ENCODE measurements at regions not wholly inside any gene's neighbourhood (a gene's known extent, or its start where the extent isn't known, plus 50 kb on each side); places are given as distances from the start of the nearest gene placed in this dataset.

DNA sequence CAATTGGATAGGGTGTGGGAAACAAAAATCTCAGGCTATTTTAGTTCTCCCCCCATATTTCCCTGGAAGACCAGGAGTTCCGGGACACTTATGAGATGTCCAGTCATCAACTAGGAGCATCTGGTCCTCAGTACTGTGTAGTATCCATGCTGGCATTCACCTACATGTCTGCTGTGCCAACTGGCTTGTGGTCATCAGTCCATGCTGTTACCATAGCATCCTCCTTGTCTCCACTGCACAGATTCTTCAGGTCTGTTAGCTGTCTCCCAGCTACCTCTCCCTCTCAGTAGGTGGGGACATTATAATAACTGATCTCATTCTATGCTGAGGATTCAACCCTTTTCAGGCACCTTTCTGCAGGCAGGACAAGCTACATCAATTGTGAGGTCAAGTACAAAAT lies 302.9 kb downstream of the BARHL2 start:
- Histone ChIP-seq H3K4me2 (ENCODE audit: low read length) (no peak overlapping the region), H3K4me3 (ENCODE audit: insufficient read depth, low read depth, low read length) (no peak overlapping the region), H4K20me1 (ENCODE audit: insufficient read depth, low read length) (no peaks in the 10 kb centered on the region), H3K79me2 (ENCODE audit: insufficient read depth, low read length) (no peaks in the 10 kb centered on the region), H3K4me1 (ENCODE audit: insufficient read depth, low read length) (no peaks in the 10 kb centered on the region), H3K9me3 (ENCODE audit: insufficient read depth, low read depth, low read length) (no peaks in the 10 kb centered on the region), H3K36me3 (ENCODE audit: insufficient read depth, low read length) (no peaks in the 10 kb centered on the region), H2AFZ (ENCODE audit: low read depth, low read length) (no peak overlapping the region), H3K27ac (ENCODE audit: low read depth, low read length) (no peak overlapping the region), H3K27me3 (ENCODE audit: insufficient read depth, low read length) (no peaks in the 10 kb centered on the region), H3K9ac (ENCODE audit: low read length) (no peak overlapping the region)
- Mint-ChIP-seq H3K4me3 (ENCODE audit: unreplicated experiment) (no peak overlapping the region), H3K9me3 (ENCODE audit: unreplicated experiment) (no peaks in the 10 kb centered on the region), H3K27me3 (ENCODE audit: low read depth, unreplicated experiment) (no peaks in the 10 kb centered on the region), H3K27ac (ENCODE audit: unreplicated experiment) (no peak overlapping the region), H3K4me1 (ENCODE audit: low read depth, unreplicated experiment) (no peaks in the 10 kb centered on the region), H3K36me3 (ENCODE audit: low read depth, unreplicated experiment) (no peaks in the 10 kb centered on the region)
- no peak for TF ChIP-seq EZH2 (IDR thresholded peaks at IDR 0.05; ENCODE audit: insufficient read depth, low read length)
- TF ChIP-seq, protein P1, sequence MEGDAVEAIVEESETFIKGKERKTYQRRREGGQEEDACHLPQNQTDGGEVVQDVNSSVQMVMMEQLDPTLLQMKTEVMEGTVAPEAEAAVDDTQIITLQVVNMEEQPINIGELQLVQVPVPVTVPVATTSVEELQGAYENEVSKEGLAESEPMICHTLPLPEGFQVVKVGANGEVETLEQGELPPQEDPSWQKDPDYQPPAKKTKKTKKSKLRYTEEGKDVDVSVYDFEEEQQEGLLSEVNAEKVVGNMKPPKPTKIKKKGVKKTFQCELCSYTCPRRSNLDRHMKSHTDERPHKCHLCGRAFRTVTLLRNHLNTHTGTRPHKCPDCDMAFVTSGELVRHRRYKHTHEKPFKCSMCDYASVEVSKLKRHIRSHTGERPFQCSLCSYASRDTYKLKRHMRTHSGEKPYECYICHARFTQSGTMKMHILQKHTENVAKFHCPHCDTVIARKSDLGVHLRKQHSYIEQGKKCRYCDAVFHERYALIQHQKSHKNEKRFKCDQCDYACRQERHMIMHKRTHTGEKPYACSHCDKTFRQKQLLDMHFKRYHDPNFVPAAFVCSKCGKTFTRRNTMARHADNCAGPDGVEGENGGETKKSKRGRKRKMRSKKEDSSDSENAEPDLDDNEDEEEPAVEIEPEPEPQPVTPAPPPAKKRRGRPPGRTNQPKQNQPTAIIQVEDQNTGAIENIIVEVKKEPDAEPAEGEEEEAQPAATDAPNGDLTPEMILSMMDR (IDR thresholded peaks at IDR 0.05; ENCODE audit: insufficient read depth, low read depth, low read length) = no peak
- DNase-seq (ENCODE audit: low read depth) (no peak), FAIRE-seq (no peak)

GRCh38 chr1:90413519-90413918 lies 303.6 kb downstream of the BARHL2 start:
- Histone ChIP-seq H3K4me3 (ENCODE audit: insufficient read depth, low read depth, low read length) (no peak overlapping the region), H3K27ac (ENCODE audit: low read depth, low read length) (no peak overlapping the region), H3K27me3 (ENCODE audit: insufficient read depth, low read length) (no peaks in the 10 kb centered on the region), H3K79me2 (ENCODE audit: insufficient read depth, low read length) (no peaks in the 10 kb centered on the region), H4K20me1 (ENCODE audit: insufficient read depth, low read length) (no peaks in the 10 kb centered on the region), H3K9me3 (ENCODE audit: insufficient read depth, low read depth, low read length) (no peaks in the 10 kb centered on the region), H3K9ac (ENCODE audit: low read length) (no peak overlapping the region), H3K4me1 (ENCODE audit: insufficient read depth, low read length) (no peaks in the 10 kb centered on the region), H3K36me3 (ENCODE audit: insufficient read depth, low read length) (no peaks in the 10 kb centered on the region), H3K4me2 (ENCODE audit: low read length) (no peak overlapping the region), H2AFZ (ENCODE audit: low read depth, low read length) (no peak overlapping the region)
- DNase-seq (ENCODE audit: low read depth) (no peak), FAIRE-seq (no peak)
- Mint-ChIP-seq H3K36me3 (ENCODE audit: low read depth, unreplicated experiment) (no peaks in the 10 kb centered on the region), H3K4me1 (ENCODE audit: low read depth, unreplicated experiment) (peaks cover 3% of the 10 kb centered on the region), H3K27me3 (ENCODE audit: low read depth, unreplicated experiment) (no peaks in the 10 kb centered on the region), H3K27ac (ENCODE audit: unreplicated experiment) (no peak overlapping the region), H3K4me3 (ENCODE audit: unreplicated experiment) (no peak overlapping the region), H3K9me3 (ENCODE audit: unreplicated experiment) (no peaks in the 10 kb centered on the region)
- no peak for TF ChIP-seq EZH2 (IDR thresholded peaks at IDR 0.05; ENCODE audit: insufficient read depth, low read length)
- TF ChIP-seq, protein P1 (IDR thresholded peaks at IDR 0.05; ENCODE audit: insufficient read depth, low read depth, low read length) = no peak

- Histone ChIP-seq H3K4me2 (ENCODE audit: low read length) (no peak overlapping the region), H3K36me3 (ENCODE audit: insufficient read depth, low read length) (no peaks in the 10 kb centered on the region), H3K4me3 (ENCODE audit: insufficient read depth, low read depth, low read length) (no peak overlapping the region), H4K20me1 (ENCODE audit: insufficient read depth, low read length) (no peaks in the 10 kb centered on the region), H3K9ac (ENCODE audit: low read length) (no peak overlapping the region), H2AFZ (ENCODE audit: low read depth, low read length) (no peak overlapping the region), H3K27ac (ENCODE audit: low read depth, low read length) (no peak overlapping the region), H3K27me3 (ENCODE audit: insufficient read depth, low read length) (no peaks in the 10 kb centered on the region), H3K4me1 (ENCODE audit: insufficient read depth, low read length) (no peaks in the 10 kb centered on the region), H3K79me2 (ENCODE audit: insufficient read depth, low read length) (no peaks in the 10 kb centered on the region), H3K9me3 (ENCODE audit: insufficient read depth, low read depth, low read length) (no peaks in the 10 kb centered on the region)
- Mint-ChIP-seq H3K9me3 (ENCODE audit: unreplicated experiment) (no peaks in the 10 kb centered on the region), H3K4me3 (ENCODE audit: unreplicated experiment) (no peak overlapping the region), H3K27ac (ENCODE audit: unreplicated experiment) (no peak overlapping the region), H3K4me1 (ENCODE audit: low read depth, unreplicated experiment) (peaks cover 3% of the 10 kb centered on the region), H3K27me3 (ENCODE audit: low read depth, unreplicated experiment) (no peaks in the 10 kb centered on the region), H3K36me3 (ENCODE audit: low read depth, unreplicated experiment) (no peaks in the 10 kb centered on the region)
- no peak for DNase-seq (ENCODE audit: low read depth)
- no peak for FAIRE-seq
- TF ChIP-seq EZH2 (IDR thresholded peaks at IDR 0.05; ENCODE audit: insufficient read depth, low read length) = no peak
- TF ChIP-seq, protein P1 (IDR thresholded peaks at IDR 0.05; ENCODE audit: insufficient read depth, low read depth, low read length) = no peak
These were observed 304.5 kb downstream of the BARHL2 start for GRCh38 chr1:90412563-90412962.
